ENCODE measurements at regions not wholly inside any gene's neighbourhood (a gene's known extent, or its start where the extent isn't known, plus 50 kb on each side); places are given as distances from the start of the nearest gene placed in this dataset.

DNA sequence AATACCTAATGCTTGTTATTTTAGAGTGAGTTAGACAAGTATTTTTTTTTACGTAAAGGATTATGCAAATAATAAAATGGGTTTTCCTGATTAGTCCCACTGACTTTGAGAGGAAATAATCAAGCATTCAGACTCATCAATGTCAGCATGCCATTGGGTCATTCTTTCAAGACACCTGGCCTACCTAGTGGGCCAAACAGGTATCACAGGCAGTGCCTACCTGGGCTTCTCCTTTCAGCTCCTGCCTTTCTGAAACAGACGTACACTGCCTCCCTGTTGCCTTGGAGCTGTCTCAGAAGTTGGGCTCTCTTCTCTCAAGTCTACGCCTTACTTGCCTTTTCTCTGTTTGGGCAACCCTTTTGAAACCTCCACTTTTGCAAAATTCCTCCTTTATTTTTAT lies 545.6 kb downstream of the SNAPC1 start:
- no peak for DNase-seq

DNA sequence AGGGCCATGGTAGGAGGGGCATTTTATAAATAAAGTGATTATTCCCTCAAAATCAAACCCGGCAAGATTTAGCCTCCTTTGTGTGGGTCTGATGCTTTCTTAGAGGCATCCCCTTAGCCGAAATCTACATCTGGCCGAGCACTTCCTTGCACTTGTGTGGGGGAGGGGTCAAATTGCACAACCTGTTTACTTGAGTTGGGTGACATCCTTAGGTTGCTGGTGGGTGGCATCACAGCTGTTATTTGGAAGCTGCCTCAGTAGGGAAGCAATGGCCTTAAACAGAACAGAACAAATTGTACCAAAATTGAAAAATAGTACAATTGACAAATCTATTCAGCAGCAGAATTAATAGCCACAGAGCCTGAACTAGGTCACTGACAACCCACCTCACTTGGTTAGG lies 546.1 kb downstream of the SNAPC1 start:
- DNase-seq, result no peak

DNA sequence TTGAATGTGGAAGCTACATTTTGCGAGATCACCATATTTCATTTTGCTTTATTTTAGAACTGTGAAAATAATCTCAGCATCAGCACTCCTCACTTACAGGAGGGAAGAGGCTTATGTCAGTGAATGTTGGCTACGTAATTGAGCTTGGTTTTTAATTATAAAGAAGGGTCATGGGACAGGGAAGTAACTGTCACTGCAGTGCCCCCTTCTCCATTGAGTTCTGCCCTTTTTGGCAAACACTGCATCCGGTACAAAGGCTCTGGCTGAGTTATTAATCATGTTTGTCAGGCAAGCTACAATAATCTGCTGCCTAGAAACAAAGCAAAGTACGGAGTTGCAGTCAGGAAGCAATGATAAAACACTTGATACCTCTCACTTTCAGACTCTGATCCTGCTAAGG lies 546.7 kb downstream of the SNAPC1 start:
- no peak for DNase-seq

DNA sequence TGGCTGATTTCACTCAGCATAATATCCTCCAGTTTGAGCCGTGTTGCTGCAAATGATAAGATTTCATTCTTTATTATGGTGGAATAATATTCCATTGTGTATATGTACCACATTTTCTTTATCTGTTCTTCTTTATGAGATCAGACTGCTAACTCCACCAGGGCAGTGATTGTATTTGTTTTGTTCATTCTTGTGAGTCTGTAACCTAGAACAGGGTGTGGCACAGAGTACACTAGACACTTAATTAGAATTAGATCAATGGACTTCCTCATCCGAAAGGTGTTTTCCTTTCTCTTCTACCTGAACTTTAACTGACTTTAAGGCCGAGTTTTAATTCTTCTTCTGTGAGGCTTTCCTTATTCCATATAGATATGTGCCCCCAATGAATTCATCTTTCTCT lies 551.0 kb downstream of the SNAPC1 start:
- DNase-seq, result no peak

DNA sequence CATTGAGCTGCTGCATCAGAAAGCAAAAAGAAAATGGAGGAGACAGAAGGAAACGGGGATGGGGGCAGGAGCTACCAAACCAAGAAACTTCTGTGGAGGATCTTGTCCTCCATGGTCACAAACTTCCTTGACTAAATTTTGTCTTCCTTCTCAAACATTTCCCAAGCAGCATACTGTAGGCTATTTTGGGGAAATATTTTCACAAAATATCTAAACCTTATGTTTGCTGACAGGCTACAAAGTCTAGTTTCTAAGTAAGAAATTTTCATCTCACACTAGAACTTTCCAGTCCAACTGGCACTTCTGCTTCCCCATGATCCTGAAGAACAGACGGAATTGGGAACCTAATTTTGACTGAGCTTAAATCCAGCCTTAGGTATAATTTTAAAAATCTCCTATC lies 552.0 kb downstream of the SNAPC1 start:
- DNase-seq, result no peak

DNA sequence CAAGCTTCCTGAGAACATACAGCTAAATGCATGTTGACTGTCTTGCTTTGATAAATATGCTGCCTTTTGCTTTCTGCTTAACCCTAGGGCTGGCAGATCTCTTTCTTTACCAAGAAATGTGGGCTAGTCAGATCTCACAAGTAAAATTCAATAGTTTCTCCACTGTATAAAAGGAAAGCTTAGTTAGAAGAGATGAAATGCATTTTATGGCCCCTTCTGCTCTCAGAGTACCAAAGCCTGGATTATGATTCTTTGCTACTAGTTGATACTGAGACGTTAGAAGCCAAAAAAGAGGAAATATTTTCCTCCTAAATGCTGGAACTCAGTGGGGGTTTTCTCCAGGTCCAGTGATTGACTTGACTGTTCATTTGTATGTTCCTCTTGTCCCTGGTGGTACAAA lies 552.7 kb downstream of the SNAPC1 start:
- DNase-seq, result no peak

DNA sequence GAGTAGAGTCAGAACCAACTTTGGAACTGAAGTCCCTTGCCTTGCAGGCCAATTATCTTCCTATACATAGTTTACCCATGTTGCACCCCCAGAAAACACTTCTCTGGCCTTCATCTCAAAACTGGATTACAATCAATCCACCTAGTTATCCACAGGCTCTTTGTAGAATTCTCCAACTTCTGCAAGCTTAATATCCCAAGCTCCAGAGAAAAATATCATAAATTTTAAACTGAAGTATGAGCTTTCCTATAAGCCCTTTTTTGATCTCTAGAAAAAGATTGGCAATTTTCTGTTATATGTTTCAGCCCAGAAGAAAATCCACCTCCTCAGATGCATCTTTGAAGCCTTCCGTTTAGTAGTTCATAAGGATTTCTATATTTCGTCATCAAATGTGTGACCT lies 553.4 kb downstream of the SNAPC1 start:
- no peak for DNase-seq

DNA sequence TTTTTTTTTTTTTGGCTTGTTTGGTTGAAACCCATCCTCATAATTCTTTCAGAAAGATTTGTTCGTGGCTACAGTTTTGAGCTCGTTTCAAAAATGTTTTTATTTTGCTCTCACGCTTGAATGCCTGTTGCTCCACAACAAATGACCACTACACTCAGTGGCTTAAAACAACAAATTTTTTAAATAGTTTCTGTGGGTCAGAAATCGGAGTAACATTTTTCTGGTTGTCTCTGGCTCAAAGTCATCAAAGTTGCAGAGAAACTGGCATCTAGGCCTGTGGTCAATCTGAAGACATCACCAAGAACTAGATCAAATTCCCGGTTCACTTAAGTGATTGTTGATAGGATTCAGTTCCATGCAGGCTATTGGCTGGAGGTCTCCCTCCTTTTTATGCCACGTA lies 560.0 kb downstream of the SNAPC1 start:
- DNase-seq, result no peak

DNA sequence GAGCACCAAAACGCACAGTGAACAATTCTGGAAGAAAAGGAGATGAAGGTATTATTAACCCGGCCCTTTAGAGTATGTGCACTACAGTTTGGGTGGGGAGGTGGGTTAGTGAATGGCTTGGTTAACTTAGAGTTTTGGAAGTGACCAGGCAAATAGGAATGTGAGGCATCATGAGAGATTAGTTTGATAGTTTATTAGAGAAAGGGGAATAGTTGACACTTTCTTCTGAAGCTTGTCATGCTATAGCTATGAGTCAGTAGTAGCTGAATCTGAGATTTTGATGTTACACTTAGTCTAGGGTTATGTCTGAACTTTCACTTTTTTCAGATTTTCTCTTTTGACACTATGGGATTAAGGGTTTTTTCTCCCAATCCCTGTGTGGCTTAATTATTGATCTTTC lies 567.2 kb downstream of the SNAPC1 start:
- DNase-seq, result no peak

DNA sequence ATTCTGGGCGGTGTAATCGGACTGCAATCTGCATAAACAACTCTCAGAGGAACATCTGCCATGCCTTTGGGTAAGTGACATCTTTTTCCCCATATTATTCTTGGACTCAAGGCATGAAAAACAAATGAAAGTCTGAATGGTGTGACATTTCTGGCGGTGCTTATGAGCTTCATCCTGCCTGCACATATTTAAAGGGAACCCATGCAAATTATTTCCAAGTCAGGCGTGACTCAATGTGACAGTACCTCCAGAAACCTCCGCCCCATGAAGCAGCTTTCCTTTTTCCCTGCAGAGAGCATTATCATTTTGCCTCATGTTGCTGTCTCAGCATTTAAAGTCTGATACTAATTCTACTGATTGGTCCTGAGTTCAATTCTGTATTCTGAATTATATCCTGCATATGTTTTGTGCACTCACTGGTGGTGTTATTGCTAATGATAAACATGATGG lies 585.4 kb downstream of the SNAPC1 start:
- DNase-seq, result no peak

DNA sequence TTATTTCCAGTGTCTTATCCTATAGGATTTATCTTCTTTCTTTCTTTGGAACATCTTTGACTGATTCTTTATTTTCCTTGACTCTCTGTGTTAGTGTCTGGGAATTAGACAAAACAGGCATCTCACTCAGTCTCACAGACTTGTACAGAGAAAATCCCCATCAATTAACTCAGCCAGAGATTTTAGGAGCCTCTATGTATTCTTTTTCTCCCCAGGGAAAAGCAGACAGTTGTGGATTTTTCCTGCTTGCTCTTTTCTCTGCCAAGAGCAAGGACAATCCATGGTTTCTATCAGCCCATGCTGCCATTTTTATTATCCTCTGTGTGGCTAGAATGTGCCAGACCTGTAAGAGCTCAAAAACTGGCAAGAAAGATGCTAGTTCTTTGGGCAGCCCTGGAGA lies 595.1 kb downstream of the SNAPC1 start:
- no peak for DNase-seq

DNA sequence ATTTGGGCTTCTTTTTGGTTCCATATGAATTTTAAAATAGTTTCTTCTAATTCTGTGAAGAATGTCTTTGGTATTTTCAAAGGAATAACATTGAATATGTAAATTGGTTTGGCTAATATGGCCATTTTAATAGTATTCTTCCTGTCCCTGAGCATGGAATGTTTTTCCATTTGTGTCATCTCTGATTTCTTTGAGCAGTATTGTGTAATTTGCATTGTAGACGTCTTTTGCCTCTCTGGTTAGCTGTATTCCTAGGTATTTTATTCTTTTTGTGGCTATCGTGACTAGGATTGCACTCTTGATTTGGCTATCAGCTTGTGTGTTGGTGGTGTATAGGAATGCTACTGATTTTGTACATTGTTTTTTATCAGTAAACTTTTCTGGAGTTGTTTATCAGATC lies 601.9 kb downstream of the SNAPC1 start:
- no peak for DNase-seq

DNA sequence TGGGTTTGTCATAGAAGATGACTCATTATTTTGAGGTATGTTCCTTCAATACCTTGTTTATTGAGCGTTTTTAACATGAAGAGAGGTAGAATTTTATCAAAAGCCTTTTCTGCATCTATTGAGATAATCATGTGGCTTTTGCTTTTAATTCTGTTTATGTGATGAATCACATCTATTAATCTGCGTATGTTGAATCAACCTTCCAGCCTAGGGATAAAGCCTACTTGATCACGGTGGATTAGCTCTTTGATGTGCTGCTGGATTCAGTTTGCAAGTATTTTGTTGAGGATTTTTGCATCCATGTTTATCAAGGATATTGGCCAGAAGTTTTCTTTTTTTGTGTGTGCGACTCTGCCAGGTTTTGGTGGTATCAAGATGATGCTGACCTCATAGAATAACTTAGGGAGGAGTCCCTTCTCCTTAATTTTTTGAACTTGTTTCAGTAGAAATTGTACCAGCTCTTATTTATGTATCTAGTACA lies 602.6 kb downstream of the SNAPC1 start:
- no peak for DNase-seq

DNA sequence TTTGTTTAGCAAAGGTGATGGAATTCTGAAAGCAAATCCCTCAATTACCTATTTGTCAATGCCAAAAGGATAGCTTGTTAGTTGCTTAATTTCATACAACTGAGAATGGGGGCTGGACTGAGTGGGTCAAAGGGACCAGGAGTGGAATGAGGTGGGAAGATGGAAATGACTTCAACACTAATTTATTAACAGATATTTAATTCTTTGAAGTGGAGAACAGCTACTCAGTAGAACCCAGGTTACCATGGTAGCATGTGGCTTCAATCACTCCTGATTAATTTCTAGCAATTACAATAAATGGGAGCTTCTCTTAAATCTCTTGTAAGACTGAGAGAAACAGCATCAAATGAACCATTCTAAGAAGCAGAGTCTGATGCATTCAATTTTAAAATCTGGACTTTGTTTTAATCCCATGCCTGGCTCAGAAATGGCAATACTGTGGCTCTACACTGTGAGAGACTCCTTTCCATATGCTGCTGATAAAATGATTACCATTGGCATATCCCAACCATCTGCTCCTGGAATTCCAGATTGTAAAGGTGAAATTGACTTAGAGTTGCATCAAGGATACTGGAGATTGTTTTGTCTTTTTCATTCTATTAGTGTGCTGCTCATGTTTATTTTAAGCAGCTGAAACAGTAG lies 607.8 kb downstream of the SNAPC1 start:
- DNase-seq, result no peak

DNA sequence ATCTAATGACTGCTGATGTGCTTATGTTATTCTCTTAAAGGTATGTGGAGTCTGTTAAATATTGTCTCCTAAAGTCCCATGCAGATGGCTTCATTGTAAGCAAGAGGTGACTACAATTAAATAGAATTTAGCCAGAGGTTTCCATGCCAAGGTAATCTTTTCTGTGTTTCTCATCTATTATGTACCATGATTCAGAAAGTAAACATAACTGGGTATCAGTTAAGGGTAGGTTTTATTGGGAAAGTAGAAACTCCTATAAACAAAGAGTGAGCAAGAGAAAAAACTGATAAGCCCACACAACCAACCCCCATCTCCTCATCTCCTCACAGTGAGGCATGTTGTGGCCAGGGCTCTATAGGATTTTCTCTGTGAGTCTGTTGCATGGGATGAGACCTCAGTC lies 611.7 kb downstream of the SNAPC1 start:
- no peak for DNase-seq

DNA sequence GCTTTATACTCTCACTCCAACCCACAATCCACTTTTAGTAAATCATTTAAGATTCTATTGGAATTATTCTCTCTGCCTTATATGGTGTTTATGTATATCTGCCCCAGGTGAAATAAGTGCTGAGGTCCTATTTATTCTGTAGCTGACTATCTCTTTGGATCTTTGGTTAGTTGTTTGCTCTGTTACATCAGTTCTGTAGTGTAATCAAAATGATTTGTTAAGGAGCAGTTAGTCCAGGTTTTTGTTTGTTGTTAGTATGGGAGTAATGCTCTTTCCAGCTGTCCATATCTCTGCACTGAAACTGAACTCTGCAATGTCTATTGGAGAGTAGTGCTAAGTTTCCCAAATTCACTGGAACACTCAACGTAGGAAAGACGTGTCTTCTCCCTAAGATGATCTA lies 615.8 kb downstream of the SNAPC1 start:
- DNase-seq, result no peak

DNA sequence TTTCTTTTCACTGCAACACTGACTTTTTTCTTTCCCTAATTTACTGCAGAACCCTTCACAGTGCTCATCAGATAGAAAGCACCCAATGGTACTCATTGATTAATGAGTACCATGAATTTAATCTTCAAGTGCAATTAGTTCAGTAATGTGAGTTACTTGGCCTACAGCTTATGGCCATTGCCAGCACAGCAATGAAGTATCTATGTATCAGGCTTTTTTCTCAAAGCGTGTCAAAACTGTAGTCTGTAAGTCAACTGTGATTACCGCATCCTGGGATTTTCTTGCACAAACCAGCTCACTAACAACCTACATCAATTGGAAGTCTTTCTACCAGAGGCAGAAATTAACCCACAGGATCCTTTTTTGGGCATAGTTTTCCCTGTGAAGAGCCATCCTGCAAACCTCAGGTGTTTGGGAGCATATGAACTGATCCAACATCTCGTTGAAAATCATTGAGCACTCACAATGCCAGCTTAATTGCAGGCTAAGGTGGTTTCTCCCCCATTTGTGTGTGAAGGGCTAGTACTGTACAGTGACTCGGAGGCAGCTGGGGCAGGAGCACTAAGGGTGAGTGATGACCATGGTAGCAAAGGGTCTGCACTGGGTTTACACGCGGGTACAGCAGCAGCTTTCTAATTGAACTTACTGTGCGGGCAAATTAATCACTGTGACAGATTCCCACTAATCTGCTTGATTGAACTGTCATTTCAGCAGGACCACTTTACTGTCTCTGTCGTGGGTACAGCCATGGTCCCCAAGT lies 619.3 kb downstream of the SNAPC1 start:
- DNase-seq, result no peak

DNA sequence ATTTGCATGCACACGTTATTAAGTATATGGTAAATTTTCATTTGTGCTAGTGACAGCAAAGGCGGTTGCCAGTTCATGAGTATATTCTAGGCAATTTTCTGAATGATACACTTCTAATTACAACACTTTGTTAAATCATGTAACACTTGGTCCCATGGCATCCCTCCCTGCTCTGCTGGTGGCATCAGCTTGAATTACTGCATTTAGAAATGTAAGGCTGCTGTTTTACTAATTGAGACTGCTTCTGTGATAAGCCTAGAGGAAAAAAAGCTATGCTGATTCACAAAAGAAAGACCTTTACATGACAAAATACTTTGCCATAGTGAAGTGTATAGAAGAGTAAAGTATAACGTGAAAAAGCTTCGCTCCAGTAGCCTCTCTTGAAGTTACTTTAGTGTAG lies 636.1 kb downstream of the KCNH5 start:
- no peak for DNase-seq

DNA sequence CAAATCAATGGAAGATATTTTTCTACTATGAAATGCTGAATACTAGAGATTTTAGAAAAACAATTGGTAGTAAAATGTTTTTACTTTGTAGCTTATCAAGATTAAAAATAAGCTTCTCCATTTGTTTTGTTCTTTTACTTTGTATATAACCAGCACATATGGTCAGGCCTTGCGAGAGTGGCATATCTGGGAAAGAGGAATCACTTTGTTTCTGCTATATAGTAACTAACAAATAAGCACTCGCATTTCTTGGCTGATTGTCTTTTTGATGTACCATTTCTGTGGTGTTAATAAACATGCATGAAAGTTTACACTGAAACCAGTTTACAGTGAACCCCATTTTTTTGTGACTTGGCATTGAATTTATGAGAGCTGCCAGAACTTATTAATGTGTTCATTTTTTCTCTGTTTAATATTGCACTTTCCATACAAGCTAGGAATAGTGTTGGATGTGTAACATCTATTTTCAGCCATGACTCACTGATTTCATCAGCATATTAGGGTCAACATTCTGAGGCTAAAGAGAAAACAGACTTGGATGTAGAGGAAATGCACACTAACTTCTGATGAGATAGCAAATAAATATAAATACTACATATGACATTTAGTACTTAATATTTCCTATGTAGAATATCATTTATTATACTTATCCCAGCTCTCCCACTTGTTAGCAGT lies 635.5 kb downstream of the KCNH5 start:
- DNase-seq, result no peak

DNA sequence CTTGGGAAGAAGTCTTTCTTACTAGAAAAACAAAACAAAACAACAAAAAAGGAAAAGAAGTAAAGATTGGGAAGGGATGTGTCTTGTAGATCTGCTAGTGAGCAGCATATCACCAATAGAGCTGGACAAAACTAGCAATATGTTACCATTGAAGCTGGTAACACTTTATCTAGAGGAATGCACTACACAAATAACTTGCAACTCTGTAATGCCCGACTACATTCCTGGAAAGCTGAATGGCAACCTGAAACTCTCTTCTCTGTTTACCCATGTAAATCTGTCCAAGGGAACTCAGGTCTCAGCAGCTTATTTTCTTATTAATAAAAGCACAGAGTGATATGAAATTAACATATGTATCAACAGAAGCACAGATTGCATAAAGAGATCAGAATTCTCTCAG lies 624.4 kb downstream of the KCNH5 start:
- no peak for DNase-seq

DNA sequence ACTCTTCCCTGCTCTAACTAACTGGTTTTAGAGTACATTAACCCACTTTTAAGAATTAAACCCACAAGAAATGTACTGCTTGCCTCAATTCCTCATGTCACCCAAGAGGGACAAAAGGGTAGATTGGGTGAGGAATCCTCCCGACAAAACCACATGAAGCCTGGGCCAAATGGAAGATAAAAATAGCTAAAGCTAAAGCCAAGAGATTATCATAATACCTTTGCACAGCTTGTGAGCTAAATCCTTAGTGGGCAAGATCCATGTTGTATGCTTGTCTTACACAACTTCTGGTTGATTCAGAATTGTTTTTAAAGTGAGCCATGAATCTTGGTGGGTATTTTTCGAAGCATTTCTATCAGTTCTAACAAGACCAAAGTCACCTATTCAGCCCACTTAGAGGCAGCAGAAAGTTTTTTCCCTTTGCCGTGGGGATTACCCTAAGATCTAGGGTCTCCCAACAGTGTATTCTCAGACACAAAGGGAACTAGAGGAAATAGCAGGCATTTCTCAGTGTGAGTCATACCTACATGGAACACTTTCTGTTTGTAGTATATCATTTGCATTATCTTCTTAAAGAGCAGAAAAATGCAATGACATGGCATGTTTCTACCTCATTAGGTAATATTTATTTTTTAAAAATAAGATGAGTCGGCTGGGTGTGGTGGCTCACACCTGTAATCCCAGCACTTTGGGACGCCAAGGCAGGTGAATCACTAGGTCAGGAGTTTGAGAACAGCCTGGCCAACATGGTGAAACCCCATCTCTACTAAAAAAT lies 616.6 kb downstream of the KCNH5 start:
- DNase-seq, result no peak

DNA sequence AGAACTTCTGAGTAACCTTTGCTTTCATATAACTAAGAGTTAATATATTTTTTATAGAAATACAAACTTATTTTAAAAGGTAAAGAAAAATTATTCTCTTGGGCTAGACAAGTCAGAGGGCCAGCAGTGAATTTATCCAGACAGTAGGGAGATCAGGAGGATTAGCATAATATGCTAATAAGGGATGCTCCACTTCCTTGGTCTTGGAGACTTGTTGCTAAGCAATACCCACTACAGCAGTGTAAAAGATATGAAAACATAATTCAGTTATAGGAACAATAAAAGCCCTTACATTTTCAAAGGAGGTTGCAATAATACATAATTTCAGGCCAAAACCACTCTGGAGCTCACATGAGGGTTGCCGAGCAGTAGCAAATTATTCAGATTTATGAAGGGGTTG lies 615.6 kb downstream of the KCNH5 start:
- DNase-seq, result no peak

DNA sequence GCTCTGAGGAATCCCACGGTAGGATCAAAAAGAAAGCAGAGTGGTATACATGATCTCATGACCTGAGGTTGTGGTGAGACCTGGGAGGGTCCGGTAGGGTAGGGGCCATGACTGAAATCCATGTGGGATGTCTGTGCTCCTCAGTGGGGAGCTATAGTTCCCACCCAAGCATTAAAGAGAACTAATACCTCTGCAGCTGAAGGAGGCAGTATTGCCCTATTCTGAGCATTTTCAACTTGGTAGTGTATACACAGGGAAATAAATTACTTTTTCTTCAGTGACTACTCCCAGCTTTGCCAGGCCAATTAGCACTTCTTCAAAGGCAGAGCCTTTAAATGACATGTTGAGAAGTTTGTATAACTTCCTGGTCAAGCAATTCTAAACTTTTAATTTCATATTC lies 613.8 kb downstream of the KCNH5 start:
- DNase-seq, result no peak

All from DMS 273 treated with DMSO at 0.1 percent for 48 hours (cell line).